Fibroblast of skin of right quadriceps (primary cell): ENCODE measurements at regions not wholly inside any gene's neighbourhood (a gene's known extent, or its start where the extent isn't known, plus 50 kb on each side); places are given as distances from the start of the nearest gene placed in this dataset.
"Not testable (repeated sequence)": the region's sequence is repeated elsewhere in the genome, so short reads cannot be mapped to it uniquely, and the experiment has no call there.

Experiments
- DNase-seq: peaks from one replicate; pipeline ENCODE4 v3.0.0-alpha.2; 2013

DNA sequence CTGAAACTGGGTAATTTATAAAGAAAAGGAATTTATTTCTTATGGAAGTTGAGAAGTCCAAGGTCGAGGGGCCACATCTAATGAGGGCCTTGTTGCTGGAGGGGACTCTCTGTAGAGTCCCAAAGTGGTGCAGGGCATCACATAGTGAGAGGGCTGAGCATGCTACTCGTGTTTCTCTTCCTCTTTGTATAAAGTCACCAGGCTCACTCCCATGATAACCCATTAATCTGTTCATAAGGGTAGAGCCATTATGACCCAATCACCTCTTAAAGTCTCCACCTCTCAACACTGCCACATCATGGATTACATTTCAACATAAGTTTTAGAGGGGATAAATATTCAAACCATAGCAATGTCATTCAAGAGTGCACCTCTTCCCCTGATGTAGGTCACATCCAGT, 79.1 kb upstream of the ATP2B1 start:
- no peak for DNase-seq

DNA sequence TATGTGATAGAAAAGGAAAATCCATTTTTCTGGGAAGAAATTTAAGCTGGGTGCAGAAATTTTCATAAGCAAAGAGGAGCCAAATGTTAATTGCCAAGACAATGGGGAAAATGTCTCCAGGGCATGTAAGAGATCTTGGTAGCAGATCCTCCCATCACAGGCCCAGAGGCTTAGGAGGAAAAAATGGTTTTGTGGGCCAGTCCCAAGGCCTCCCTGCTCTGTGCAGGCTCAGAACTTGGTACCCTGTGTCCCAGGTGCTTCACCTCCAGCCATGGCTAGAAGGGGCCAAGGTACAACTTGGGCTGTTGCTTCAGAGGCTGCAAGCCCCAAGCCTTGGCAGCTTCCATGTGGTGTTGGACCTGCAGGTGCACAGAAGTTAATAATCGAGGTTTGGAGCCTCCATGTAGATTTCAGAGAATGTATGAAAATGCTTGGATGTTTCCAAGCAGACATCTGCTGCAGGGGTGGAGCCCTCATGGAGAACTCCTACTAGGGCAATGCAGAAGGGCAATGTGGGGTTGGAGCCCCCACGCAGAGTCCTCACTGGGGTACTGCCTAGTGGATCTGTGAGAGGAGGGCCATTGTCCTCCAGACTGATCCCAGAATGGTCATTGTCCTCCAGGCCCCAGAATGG, 77.7 kb upstream of the ATP2B1 start:
- no peak for DNase-seq

DNA sequence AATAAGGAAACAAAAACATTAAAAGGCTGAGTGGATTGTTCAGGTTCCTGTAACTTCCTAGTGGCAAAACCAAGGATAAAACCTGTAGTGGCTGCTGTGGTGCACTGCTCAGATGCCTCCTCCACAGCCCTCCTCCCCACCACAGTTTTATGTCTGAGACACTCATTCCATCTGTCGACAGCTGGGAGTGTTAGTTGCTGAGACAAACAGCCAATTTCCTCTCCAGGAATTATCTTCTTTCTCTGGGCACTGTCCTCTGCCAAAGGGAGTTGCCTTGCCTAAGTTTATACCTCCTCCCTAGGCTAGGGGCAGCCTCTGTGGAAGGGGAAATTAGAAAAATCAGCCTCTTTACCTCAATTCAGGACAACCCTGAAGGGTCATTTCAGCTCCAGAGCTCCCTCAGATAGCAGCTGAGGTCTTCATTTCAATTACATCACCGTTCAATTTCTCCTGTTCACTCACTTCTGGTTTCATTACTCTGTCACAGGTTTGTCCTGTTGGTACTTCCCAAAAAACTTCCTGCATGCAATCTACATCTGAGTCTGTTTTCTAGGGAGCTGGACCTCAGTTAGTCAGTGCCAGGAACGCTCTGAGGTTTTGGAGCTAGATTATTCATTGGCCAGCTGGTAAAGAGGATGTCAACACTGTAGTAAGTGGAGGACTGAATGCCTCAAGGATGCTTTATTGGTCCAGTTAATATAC, 74.9 kb upstream of the ATP2B1 start:
- DNase-seq, result peak; percentile 62

DNA sequence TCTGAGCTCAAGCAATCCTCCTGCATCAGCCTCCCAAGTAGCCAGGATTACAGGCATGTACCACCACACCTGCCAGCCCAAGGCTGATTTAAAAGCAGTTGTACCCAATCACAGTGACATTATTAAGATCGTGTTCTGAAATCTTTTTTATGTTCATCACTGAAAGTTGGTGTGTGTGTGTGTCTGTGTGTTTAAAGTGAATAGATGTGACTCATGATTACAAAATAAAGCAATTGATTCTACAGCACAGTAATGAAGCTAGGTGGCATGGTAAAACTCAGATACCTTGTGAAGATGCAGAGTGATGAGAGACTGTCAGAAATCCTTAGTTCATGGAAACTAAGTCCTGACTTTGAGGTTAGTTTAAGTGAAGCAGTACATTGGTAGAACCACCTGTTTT, 74.2 kb upstream of the ATP2B1 start:
- DNase-seq, result no peak

DNA sequence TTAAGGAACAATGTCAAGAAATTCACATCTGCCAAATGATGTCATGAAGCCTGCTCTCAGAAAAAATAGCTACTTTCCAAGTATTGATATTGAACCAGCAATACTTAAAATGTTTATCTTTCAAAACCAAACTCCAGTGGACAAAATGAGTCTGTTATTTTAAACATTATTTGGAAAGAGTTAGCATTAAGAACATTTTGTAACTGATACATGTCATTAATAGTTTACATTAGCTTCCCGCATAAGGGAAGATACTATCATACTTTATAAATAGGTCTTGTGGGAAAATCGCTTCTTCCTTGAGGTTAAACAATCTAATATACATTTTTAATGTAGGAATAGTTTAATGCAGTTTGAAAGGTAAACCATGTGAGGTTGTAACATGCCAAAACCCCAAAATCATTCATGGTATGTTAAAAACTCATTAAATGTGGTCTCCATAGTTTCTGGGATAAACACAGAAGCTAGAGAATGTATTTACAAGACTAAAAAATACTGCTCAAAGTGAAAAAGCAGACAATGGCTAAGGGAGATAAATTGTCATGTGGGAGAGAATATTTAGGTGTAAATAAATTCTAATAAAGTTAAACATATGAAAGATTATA, 73.4 kb upstream of the ATP2B1 start:
- peak; percentile 50 for DNase-seq

DNA sequence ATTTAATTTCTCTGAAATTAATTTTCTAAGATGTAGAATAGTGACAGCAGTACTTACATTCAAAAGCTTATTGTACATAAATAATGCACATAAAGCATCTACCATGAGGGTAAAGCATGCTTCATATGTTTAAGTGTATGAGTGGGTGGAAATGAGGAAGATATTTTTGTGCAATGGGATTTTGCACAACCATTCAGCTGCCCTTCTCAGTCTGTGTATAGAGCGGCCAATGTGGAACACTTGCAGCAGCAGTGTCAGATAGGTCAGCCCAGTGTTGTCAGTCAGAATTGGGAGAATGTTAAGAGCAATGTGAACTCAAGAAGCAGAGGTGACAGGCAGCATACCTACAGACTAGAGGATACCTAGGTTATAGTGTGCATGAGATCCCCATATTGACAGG, 72.5 kb upstream of the ATP2B1 start:
- no peak for DNase-seq

DNA sequence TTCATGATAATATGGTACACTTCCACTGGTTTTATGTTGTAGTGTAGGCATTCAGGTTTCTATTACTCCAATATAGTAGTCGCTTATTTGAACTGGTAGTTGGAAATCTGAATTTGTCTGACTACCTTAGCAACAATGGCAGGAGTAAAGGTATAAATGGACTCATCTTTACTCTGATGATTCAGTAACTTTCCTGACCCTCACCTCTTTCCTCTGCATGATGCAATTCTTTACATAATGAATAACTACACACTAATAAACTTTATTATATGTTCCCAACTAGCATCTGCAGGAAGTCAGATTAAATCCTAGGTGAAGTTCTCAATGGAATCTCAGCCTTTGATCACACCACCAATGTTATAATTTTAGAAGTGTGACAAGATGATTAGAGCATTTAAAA, 70.5 kb upstream of the ATP2B1 start:
- DNase-seq, result no peak

DNA sequence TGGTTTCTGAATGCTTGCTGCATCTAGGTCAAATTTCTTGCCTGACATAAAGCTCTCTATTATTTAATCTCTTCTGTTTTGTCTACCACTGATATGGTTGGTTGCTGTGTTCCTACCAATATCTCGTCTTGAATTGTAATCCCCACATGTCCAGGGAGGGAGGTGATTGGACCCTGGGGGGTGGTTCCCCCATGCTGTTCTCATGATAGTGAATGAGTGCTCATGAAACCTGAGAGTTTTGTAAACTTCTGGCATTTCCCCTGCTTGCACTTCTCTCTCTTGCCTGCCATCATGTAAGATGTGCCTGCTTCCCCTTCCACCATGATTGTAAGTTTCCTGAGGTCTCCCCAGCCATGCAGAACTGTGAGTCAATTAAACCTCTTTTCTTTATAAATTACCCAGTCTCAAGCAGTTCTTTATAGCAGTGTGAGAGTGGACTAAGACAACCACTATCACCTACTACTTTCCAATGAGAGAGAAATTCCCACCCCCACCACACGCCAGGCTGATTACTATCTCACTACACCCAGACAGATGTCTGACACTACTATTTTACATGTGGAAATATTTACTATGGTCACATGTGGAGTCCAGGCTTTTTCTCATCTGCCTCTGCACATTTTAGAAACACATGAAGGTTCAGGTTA, 69.2 kb upstream of the ATP2B1 start:
- no peak for DNase-seq

DNA sequence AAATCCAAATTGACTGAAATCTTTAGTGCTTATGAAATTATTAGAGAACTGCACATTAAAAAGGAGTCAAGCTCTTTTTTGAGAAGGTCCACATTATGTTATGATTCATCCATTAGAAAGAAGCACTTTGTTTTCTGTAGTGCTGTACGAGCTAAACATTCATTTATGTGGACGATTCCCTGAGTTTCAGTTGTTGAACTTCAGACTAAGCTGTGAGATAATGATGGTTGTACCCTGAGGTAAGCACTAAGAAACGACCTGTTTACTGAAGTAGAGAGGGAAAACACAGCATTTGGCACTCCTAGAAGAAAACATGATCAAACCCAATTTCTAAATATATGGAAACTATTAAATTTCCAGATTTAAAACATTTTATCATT, 67.3 kb upstream of the ATP2B1 start:
- DNase-seq, result no peak

DNA sequence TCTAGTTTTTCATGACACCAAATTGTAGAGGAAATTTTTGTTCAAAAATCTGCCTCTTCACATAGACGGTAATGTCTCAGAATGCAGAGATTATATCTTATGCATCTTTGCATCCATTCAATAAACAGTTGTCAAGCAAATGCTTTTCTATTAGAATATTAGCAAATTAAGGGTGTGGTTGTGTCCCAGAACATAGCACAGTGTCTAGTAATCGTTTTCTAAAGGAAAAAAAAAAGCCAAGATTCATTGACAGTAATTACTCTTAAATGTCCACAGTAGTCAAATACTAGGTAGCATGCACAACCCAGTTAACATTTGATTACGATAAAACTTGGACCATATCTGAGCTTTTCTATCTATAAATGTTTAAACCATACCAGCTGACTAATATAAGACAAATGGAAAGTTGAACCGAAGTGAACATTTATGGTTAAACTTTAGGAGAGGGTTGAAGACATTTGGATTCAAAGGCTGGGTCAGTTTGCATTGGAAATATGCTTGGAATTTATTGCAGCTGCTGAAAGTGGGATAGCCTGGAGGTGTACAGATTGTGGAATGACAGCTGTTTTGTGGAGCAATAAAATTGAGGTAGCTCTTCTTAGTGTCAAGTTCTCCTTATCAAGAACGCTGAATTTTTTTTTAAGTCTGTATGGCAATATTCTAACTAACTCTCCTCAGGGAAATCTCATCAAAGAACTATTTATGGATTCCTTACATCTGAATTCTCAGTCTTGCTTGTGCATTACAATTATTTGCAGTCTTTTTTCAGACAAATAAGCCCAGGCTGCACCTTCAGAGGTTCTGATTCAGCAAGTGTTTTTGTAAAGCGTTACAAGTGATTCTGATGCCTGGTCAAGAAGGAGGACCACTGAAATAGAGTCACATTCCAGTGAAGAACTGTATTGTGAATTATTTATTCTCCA, 66.7 kb upstream of the ATP2B1 start:
- DNase-seq, result peak; percentile 48

DNA sequence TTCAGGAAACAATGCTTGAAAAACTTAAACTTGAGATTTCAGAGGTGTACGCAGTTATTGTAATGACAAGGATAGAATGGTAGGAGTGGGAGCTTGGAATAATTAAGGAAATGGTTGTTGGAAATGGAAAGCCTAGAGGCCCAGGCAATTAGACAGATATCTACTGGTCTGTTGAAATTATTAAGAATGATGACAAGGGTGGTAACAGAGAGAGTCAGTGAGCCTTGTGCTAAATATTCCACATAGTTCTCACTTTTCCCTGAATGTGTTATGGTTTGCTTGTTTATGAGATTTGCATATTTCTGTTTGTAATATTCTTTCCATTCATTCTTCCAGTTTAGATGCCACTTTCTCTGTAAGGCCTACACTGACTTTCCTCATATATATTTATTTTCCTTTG, 66.0 kb upstream of the ATP2B1 start:
- no peak for DNase-seq

DNA sequence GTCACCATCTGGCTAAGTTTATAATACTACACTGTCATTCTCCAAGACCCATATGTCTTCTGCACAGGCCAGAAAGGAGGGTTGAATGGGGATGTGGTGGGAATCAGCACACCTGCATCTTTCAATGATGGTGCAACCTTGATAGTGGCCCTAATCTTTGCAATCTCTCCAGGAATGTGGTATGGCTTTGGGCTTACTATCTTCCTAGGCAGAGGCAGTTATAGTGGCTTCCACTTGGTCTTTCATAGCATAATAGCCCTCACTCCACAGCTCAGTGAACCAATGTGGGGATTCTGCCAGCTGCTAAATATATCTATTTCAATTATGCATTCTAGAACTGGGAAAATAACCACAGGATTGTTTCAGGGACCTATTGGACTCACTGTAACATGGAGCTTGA, 61.8 kb upstream of the ATP2B1 start:
- no peak for DNase-seq

DNA sequence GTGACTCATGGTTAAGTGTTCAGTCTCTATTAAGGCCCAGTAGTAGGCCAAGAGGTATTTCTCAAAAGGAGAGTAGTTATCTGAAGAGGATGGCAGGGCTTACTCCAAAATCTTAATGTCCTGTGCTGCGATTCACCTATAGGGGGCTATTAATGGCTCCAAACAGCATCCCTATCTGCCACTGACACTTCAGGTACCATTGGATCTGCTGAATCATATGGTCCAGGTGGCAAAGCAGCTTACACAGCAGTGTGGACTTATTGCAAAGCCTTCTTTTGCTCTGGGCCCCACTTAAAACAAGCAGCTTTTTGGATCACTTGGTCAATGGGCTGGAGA, 60.8 kb upstream of the ATP2B1 start:
- DNase-seq, result no peak

DNA sequence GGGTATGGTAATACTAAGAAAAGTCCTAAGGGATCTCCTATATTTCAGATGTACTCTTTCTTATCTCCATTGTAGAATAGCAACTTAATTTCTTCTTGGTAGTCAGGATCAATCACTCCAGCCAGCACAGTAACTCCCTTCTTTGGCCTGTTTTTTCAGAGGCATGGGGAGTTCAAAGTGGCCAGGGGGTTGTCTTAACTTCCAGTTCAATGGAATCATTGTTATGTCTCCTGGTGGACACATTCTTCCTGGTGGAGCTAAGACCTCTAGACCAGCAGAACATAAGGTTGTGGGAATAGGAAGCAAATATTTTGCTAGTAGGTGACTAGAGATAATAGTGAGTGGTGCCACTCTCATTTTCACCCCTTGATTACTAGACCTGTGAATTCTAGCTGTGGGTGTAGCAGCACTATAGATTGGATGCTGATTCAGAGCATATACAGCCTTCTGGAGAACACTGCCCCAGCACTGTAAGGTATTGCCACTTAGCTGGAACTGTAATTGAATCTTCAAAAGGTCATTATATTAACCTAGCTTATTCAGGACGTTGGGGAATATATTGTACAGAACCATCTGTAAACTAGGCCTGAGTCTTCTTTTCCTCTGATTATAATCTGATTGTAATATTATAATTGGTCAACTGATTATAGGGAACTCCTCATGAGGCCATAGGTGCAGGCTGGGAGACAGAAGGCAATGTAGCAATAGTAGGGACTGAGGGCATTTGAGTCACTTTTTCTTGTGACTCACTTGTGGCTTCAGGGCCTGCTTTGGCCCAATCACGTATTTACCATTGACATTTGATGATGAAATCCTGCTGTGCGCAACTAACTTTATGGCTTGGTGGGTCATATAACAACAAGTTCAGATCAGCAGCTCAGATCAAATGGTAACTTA, 60.2 kb upstream of the ATP2B1 start:
- DNase-seq, result peak; percentile 97

DNA sequence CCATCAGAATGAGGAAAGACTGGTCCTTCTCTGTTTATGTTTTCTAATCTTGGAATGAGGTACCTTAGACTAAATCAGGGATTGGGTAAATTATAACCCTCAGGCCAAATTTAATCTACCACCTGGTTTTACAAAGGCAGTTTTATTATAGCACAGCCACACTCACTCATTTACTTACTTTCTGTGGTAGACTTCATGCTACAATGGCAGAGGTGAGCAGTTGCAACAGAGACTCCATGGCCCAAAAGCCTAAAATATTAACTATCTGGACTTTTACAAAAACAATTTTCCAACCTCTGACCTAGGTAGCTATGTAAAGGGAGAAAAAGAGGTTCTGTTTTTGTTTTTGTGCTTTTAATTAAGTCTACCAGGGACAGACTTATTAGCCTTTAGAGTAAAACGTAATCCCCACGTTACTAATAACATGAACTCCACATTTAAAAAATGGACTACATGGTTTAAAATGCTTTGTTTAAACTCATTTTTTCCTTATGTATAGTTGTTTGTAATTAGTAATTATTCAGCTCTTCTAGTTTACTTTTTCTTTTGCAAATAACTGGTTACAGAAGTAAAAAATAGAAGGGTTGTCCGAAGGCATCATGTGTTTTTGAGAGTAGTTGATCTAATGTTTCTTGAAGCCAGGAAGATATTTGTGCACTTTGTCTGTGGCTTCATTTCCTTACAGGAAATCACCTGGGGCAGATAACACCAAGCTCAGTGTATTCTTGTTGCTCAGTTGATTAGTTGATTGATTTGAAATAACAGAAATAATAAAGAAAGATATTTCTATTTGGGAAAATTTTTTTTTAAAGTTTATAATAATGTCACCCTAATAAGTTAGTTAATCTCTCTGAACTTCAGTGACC, 57.6 kb upstream of the ATP2B1 start:
- DNase-seq, result no peak

DNA sequence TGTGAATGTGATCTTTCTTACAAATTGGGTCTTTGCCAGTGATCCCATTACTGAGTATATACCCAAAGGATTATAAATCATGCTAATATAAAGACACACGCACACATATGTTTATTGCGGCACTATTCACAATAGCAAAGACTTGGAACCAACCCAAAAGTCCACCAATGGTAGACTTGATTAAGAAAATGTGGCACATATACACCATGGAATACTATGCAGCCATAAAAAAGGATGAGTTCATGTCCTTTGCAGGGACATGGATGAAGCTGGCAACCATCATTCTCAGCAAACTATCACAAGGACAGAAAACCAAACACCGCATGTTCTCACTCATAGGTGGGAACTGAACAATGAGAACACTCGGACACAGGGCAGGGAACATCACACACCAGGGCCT, 55.5 kb upstream of the ATP2B1 start:
- not testable (repeated sequence) for DNase-seq

DNA sequence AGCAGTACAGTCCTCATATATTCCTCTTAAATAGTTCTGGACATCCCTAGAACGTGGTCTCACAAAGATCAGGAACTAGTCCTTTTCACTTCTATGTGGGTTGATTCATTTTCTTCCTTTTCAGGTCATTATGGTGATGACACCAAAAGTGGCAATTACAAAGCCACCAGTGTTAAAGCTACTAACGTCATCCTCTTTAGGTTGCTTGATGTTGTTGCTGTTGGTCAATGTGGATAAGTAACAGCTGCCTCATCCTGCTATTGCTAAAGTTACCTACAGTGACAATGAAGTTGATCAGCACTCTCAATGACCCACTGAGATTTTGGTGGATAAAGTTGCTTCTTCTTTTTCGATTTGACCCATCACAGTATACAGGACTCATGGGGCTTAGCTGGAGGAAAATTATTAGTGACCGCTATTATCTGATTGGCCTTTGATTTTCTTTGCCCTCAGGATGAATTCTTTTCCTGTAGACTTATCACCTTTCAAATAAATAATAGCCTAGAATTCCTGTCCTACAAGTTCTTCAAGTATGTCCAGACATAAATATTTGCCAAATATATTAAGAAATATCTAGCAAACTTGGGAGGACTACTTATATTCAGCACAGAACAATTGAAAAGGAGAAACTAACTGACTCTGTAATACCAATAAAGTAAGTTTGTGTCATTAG, 54.0 kb upstream of the ATP2B1 start:
- no peak for DNase-seq

DNA sequence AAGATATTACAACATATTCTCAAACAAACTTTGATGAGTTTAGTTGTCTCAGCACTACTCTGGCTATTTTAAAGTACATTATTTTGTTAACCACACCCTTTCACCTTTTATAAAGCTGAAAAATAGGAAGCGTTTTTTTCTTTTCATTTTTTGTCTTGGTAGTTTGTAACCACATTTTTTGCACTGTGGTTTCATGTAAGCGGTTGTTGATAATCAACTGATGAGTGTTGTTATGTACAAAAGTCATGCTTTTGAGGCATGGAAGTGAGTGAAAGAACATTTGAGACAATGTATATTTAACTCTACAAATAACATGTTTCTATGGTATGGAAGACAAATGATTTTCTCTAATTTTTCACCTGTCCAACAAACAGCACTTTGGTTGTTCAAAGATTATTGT, 52.1 kb upstream of the ATP2B1 start:
- no peak for DNase-seq
